ENCODE measurements at regions not wholly inside any gene's neighbourhood (a gene's known extent, or its start where the extent isn't known, plus 50 kb on each side); places are given as distances from the start of the nearest gene placed in this dataset.

DNA sequence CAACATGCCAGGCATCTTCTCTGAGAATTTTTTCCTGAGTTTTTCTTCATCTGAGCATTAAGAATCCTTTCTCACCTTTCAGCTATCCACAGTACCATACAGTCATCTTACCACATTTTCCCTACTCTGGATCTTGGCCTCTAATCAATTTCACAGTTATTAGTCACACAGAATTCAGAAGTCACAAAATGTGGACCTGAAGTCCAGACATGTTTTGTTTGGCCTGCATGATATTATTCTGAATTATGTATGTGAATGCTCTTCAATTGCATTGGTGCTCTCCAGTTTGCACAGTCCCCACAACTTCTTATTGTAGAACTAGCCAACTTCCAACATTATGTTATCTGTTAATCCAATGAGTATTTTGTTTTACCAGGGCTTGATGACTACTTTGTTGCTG, 102.3 kb upstream of the GRIA3 start:
- peaks cover 9% of the 10 kb centered on the region; the same call in 1 of the 2 replicates for H3K4me1 ChIP-seq
- intact Hi-C loops (cut with micrococcal nuclease; ENCODE audit: unreplicated experiment), result no loop called here
- H3K9me3 ChIP-seq, result no peaks in the 10 kb centered on the region
- DNase-seq, result no peak
- H3K9me3 Mint-ChIP-seq (ENCODE audit: unreplicated experiment), result no peaks in the 10 kb centered on the region
- no peak overlapping the region for H3K4me3 ChIP-seq (ENCODE audit: low read depth, low read length)
- peaks cover 6% of the 10 kb centered on the region for H3K4me1 Mint-ChIP-seq (ENCODE audit: low read depth, unreplicated experiment)
- no peak overlapping the region for H3K4me3 Mint-ChIP-seq (ENCODE audit: unreplicated experiment)
- no TSS peak for BruUV-seq (replicated peaks)
- no peaks in the 10 kb centered on the region for H3K36me3 ChIP-seq (ENCODE audit: control insufficient read depth, insufficient read depth, low read length)
- CTCF ChIA-PET, result no interaction called here
- TF ChIP-seq, protein P1, sequence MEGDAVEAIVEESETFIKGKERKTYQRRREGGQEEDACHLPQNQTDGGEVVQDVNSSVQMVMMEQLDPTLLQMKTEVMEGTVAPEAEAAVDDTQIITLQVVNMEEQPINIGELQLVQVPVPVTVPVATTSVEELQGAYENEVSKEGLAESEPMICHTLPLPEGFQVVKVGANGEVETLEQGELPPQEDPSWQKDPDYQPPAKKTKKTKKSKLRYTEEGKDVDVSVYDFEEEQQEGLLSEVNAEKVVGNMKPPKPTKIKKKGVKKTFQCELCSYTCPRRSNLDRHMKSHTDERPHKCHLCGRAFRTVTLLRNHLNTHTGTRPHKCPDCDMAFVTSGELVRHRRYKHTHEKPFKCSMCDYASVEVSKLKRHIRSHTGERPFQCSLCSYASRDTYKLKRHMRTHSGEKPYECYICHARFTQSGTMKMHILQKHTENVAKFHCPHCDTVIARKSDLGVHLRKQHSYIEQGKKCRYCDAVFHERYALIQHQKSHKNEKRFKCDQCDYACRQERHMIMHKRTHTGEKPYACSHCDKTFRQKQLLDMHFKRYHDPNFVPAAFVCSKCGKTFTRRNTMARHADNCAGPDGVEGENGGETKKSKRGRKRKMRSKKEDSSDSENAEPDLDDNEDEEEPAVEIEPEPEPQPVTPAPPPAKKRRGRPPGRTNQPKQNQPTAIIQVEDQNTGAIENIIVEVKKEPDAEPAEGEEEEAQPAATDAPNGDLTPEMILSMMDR (IDR thresholded peaks at IDR 0.05; ENCODE audit: insufficient read depth in 1 of 2, low read depth in 1 of 2, low read length in 1 of 2, severe bottlenecking in 1 of 2, unreplicated experiment in 1 of 2), result no peak
- H3K27me3 Mint-ChIP-seq (ENCODE audit: insufficient read depth, unreplicated experiment), result no peaks in the 10 kb centered on the region
- peaks cover 5% of the 10 kb centered on the region for H3K36me3 Mint-ChIP-seq (ENCODE audit: insufficient read depth, unreplicated experiment)
- H3K27ac Mint-ChIP-seq (ENCODE audit: unreplicated experiment), result no peak overlapping the region
- POLR2A ChIA-PET, result no interaction called here
- no peaks in the 10 kb centered on the region for H3K27me3 ChIP-seq (replicated peaks; ENCODE audit: control insufficient read depth, insufficient read depth, low read length)

DNA sequence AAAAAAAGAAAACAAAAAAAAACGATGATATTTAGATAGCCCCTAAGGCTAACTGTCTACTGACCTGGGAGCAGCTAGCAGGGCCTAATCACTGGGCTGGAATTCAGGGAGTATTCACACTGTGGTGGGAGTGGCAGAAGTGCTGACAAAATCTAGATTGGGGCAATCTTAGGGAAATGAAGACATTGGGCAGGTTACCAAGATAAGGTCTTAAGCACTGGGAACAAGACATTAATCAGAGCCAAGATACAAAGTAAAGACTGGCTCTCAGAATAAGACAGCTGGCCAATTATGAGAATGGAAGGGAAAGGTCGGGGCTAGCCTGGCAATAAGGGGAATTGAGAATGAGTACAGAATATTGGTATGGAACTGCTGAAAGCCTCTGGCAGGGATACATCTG, 100.2 kb upstream of the GRIA3 start:
- no peak for DNase-seq
- Histone ChIP-seq H3K36me3 (ENCODE audit: control insufficient read depth, insufficient read depth, low read length) (no peaks in the 10 kb centered on the region), H3K4me3 (ENCODE audit: low read depth, low read length) (no peak overlapping the region), H3K27me3 (replicated peaks; ENCODE audit: control insufficient read depth, insufficient read depth, low read length) (no peaks in the 10 kb centered on the region), H3K9me3 (no peaks in the 10 kb centered on the region), H3K4me1 (peaks cover 22% of the 10 kb centered on the region)
- H3K27ac Mint-ChIP-seq (ENCODE audit: unreplicated experiment), result no peak overlapping the region
- no peaks in the 10 kb centered on the region for H3K27me3 Mint-ChIP-seq (ENCODE audit: insufficient read depth, unreplicated experiment)
- ChIA-PET POLR2A (no interaction called here), CTCF (no interaction called here)
- no TSS peak for BruUV-seq (replicated peaks)
- TF ChIP-seq, protein P1 (IDR thresholded peaks at IDR 0.05; ENCODE audit: insufficient read depth in 1 of 2, low read depth in 1 of 2, low read length in 1 of 2, severe bottlenecking in 1 of 2, unreplicated experiment in 1 of 2), result no peak
- intact Hi-C loops (cut with micrococcal nuclease; ENCODE audit: unreplicated experiment), result no loop called here
- no peaks in the 10 kb centered on the region for H3K9me3 Mint-ChIP-seq (ENCODE audit: unreplicated experiment)
- no peak overlapping the region for H3K4me3 Mint-ChIP-seq (ENCODE audit: unreplicated experiment)
- peaks cover 6% of the 10 kb centered on the region for H3K4me1 Mint-ChIP-seq (ENCODE audit: low read depth, unreplicated experiment)
- peaks cover 5% of the 10 kb centered on the region for H3K36me3 Mint-ChIP-seq (ENCODE audit: insufficient read depth, unreplicated experiment)

DNA sequence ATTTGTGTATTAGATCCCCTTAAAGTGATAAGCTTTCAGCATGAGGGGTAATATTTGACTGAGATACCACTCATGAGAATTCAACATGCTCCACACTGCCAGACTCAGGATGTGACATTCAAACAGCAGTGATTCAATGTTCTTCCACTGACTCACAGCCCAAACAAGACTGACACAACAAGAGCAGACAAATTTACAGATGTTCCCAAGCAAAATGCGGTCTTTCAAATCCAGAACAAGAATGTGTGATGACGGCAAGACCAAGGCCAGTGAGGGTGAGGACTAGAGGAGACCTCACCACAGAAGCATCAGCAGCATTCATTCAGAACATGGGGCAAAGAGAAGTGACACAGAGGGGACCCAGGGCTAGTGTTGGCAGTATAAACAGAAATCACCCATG, 99.3 kb upstream of the GRIA3 start:
- H3K4me3 Mint-ChIP-seq (ENCODE audit: unreplicated experiment), result no peak overlapping the region
- no peak for DNase-seq
- H3K36me3 ChIP-seq (ENCODE audit: control insufficient read depth, insufficient read depth, low read length), result no peaks in the 10 kb centered on the region
- no peak overlapping the region for H3K27ac Mint-ChIP-seq (ENCODE audit: unreplicated experiment)
- ChIA-PET POLR2A (no interaction called here), CTCF (no interaction called here)
- H3K9me3 ChIP-seq, result no peaks in the 10 kb centered on the region
- peaks cover 6% of the 10 kb centered on the region for H3K4me1 Mint-ChIP-seq (ENCODE audit: low read depth, unreplicated experiment)
- no TSS peak for BruUV-seq (replicated peaks)
- H3K4me1 ChIP-seq, result peaks cover 22% of the 10 kb centered on the region
- H3K27me3 Mint-ChIP-seq (ENCODE audit: insufficient read depth, unreplicated experiment), result no peaks in the 10 kb centered on the region
- H3K9me3 Mint-ChIP-seq (ENCODE audit: unreplicated experiment), result no peaks in the 10 kb centered on the region
- H3K27me3 ChIP-seq (replicated peaks; ENCODE audit: control insufficient read depth, insufficient read depth, low read length), result no peaks in the 10 kb centered on the region
- TF ChIP-seq, protein P1 (IDR thresholded peaks at IDR 0.05; ENCODE audit: insufficient read depth in 1 of 2, low read depth in 1 of 2, low read length in 1 of 2, severe bottlenecking in 1 of 2, unreplicated experiment in 1 of 2), result no peak
- no peak overlapping the region for H3K4me3 ChIP-seq (ENCODE audit: low read depth, low read length)
- H3K36me3 Mint-ChIP-seq (ENCODE audit: insufficient read depth, unreplicated experiment), result peaks cover 5% of the 10 kb centered on the region
- intact Hi-C loops (cut with micrococcal nuclease; ENCODE audit: unreplicated experiment), result no loop called here

All from Caco-2 (cell line).